Esophagus muscularis mucosa (tissue), 4 donors: ENCODE measurements at regions not wholly inside any gene's neighbourhood (a gene's known extent, or its start where the extent isn't known, plus 50 kb on each side); places are given as distances from the start of the nearest gene placed in this dataset.

ENCODE experiments used
- DNase-seq: peaks from one replicate; pipeline ENCODE4 v3.0.0-alpha.2; 2017; ENCODE audit errors: extremely low spot score
- H3K27ac ChIP-seq, 4 donors: fragments of 200-600 bp; sonication (generic); replicated peaks in 1 of 4; 1 replicate in 3 of 4; 2 replicates in 1 of 4; pipeline ENCODE4 v1.5.1; 2016 to 2019; ENCODE audit warnings: mild to moderate bottlenecking in 1 of 4
- H3K27me3 ChIP-seq, 4 donors: fragments of 200-600 bp; sonication (generic); one replicate each; pipeline versions ENCODE4 v1.5.1 to v1.6.0; 2016 to 2019
- H3K36me3 ChIP-seq, 4 donors: fragments of 200-600 bp; sonication (generic); one replicate each; pipeline ENCODE4 v1.5.1; 2016 to 2019
- H3K4me1 ChIP-seq, 4 donors: fragments of 200-600 bp; sonication (generic); one replicate each; pipeline ENCODE4 v1.5.1; 2016 to 2019
- H3K4me3 ChIP-seq, 4 donors: fragments of 200-600 bp; sonication (generic); 1 replicate in 2 of 4; 2 replicates in 2 of 4; pipeline ENCODE4 v1.5.1; 2016 to 2019; ENCODE audit warnings: mild to moderate bottlenecking in 4 of 4, moderate library complexity in 1 of 4
- H3K9me3 ChIP-seq, 4 donors: fragments of 200-600 bp; sonication (generic); 1 replicate in 3 of 4; 2 replicates in 1 of 4; pipeline ENCODE4 v1.5.1; 2016 to 2019
- EP300 ChIP-seq: sonication (generic); formaldehyde crosslinking; IDR thresholded peaks from one replicate; pipeline ENCODE4 v1.6.1; 2017; ENCODE audit warnings: antibody characterized with exemption
- POLR2A ChIP-seq: fragments of 450-650 bp; IDR thresholded peaks from one replicate; pipeline ENCODE4 v1.6.1; 2017; ENCODE audit warnings: antibody characterized with exemption, moderate library complexity, mild to moderate bottlenecking, low read depth
- POLR2AphosphoS5 ChIP-seq, 2 donors: sonication (generic); formaldehyde crosslinking; IDR thresholded peaks; one replicate each; pipeline ENCODE4 v1.6.1; 2017; ENCODE audit warnings: antibody characterized with exemption in 2 of 2
- WGBS: methylation state at CpG from one replicate; pipeline ENCODE4 v1.1.5; 2018; 5-methylcytosine and 5-hydroxymethylcytosine counted together
- intact Hi-C: fragments of 100-400 bp; cut with DNase I; formaldehyde crosslinking; loops from one replicate; pipeline ENCODE4 v1.15.1; 2023
- TF ChIP-seq, protein P1 (sequence below), 3 experiments: fragments of 200-600 bp in 2 of 3; fragments of 450-650 bp in 1 of 3; sonication (generic) in 2 of 3; IDR thresholded peaks; one replicate each; pipeline ENCODE4 v1.5.1; 2017 to 2019; ENCODE audit warnings: antibody characterized with exemption in 3 of 3, mild to moderate bottlenecking in 2 of 3, moderate library complexity in 1 of 3

DNA sequence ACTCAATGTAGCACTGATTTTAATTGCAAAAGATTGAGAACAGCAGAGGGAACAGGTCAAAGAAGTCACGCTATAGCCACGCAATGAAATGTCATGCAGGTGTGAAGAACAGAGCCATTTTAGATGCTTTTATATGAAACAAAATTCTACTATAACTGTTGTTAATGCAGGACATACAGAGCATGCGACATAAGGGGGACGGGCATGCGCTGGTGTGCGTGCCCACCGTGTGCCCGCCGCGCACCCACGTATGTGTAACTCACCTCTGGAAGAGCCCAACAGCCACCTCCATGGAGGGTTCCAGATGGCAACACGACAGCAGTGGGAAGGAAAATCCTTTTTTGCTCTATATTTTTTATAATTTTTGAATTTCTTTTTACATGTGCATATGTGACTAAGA is 410.0 kb upstream of the RNF32 start:
- TF ChIP-seq POLR2AphosphoS5 (IDR thresholded peaks at IDR 0.05) (no peak), EP300 (no peak), POLR2A (no peak)
- TF ChIP-seq, protein P1, sequence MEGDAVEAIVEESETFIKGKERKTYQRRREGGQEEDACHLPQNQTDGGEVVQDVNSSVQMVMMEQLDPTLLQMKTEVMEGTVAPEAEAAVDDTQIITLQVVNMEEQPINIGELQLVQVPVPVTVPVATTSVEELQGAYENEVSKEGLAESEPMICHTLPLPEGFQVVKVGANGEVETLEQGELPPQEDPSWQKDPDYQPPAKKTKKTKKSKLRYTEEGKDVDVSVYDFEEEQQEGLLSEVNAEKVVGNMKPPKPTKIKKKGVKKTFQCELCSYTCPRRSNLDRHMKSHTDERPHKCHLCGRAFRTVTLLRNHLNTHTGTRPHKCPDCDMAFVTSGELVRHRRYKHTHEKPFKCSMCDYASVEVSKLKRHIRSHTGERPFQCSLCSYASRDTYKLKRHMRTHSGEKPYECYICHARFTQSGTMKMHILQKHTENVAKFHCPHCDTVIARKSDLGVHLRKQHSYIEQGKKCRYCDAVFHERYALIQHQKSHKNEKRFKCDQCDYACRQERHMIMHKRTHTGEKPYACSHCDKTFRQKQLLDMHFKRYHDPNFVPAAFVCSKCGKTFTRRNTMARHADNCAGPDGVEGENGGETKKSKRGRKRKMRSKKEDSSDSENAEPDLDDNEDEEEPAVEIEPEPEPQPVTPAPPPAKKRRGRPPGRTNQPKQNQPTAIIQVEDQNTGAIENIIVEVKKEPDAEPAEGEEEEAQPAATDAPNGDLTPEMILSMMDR (IDR thresholded peaks at IDR 0.05), result no peak
- 83% methylated on average over 12 of the region's 12 CpGs for WGBS
- H3K4me1 ChIP-seq, result no peaks in the 10 kb centered on the region

DNA sequence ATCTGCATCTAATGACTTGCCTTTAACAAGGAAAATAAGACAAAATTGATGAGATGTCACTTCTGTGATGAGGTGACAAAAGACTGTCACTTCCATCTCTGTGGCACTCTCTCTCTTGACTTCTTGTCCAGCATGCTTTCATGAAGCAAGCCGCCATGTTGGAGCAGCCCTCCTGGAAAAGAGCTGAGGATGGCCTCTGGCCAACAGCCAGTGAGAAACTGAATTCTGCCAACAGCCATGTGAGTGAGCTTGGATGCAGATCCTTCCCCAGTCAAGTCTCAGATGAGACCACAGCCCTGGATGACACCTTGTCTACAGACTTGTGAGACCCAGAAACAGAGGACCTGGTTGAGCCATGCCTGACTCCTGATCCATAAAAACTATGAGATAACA is 412.6 kb upstream of the SHH start:
- no peaks in the 10 kb centered on the region for H3K36me3 ChIP-seq
- peaks cover 0 to 7% (median 0%) of the 10 kb centered on the region in 4 donors for H3K27me3 ChIP-seq
- H3K4me3 ChIP-seq, result no peak overlapping the region
- H3K27ac ChIP-seq, result no peak overlapping the region
- DNase-seq, result peak; percentile 68
- peaks cover 0 to 36% (median 12%) of the 10 kb centered on the region in 4 donors for H3K9me3 ChIP-seq
- H3K4me1 ChIP-seq, result no peaks in the 10 kb centered on the region
- 67% methylated on average over 1 of the region's 1 CpG for WGBS
- intact Hi-C loops, result no loop called here
- TF ChIP-seq, protein P1 (IDR thresholded peaks at IDR 0.05), result no peak
- TF ChIP-seq EP300 (no peak), POLR2AphosphoS5 (IDR thresholded peaks at IDR 0.05) (no peak), POLR2A (no peak)

More for the DNA sequence above, 410.0 kb upstream of the RNF32 start:
- peak; percentile 77 for DNase-seq
- Histone ChIP-seq H3K9me3 (peaks cover 0 to 24% (median 8%) of the 10 kb centered on the region in 4 donors), H3K27ac (no peak overlapping the region), H3K4me3 (no peak overlapping the region), H3K36me3 (no peaks in the 10 kb centered on the region), H3K27me3 (no peaks in the 10 kb centered on the region)
- intact Hi-C loops, result no loop called here

DNA sequence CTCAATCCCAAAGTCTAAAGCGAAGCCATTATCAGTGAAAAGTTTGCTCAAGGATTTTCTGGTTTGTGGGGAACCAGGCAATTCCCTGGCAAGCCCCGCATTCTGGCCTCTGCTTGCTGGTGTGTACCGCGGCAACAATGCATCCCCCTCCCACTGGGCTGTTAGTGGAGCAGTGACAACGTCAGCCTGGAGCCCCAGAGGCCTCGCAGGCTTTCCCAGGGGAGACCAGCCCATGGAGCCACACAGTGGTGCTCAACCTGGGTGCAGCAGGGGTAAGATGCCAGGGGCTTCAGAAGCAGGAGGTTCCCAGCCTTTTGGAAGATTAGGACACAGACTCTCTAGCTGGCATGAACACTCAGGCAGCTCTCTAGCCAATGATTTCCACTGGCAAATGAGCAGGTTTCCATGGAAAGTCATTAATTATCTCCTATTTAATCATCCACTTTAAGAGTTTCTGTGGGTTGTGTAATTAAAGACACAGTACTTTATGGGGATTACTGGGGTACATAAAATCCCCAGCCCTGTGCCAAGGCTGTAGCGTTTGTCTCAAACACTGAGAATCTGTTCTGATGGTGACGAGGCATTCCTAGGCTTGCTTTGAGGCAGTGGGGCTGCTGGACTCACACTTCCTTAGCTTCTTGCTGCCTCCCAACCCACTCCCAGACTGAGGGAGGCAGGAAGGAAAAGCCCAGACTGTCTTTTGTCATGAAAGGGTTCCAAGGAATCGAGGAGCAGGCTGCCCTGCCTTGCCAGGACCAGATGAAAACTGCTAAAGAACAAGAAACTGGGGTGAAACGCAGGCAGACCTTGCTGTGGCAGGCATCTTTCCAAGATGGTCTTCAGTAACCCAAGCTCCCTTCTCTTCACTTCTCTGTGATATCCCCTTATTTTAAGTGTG is 411.9 kb upstream of the SHH start:
- Histone ChIP-seq H3K4me1 (no peaks in the 10 kb centered on the region), H3K27ac (no peak overlapping the region), H3K4me3 (no peak overlapping the region), H3K27me3 (peaks cover 0 to 13% (median 0%) of the 10 kb centered on the region in 4 donors), H3K9me3 (peaks cover 0 to 32% (median 11%) of the 10 kb centered on the region in 4 donors), H3K36me3 (no peaks in the 10 kb centered on the region)
- TF ChIP-seq POLR2AphosphoS5 (IDR thresholded peaks at IDR 0.05) (no peak), POLR2A (no peak), EP300 (no peak)
- TF ChIP-seq, protein P1 (IDR thresholded peaks at IDR 0.05), result no peak
- DNase-seq, result peak; percentile 68
- intact Hi-C loops, result no loop called here
- WGBS, result 64% methylated on average over 9 of the region's 10 CpGs

DNA sequence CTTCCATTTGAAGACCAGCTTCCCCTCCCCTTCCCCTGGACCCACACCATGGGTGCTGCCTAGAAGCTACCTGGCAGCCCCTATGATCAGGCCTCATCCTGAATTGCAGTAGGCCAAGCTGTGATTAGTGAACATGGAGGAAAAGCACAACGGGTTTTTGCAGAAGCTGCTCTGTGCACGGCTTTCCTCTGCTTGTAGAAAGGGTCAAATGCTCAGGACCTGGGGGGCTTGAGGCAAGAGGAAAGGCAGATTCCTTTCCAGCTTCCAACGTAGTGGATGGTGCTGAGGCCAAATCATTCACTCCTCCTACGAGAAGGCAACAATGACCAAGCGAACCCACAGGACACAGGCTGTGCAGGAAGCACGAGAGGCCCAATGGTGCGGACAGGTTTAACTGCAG is 410.3 kb upstream of the SHH start:
- H3K36me3 ChIP-seq, result no peaks in the 10 kb centered on the region
- WGBS, result 67% methylated on average over 7 of the region's 7 CpGs
- no peaks in the 10 kb centered on the region for H3K4me1 ChIP-seq
- peaks cover 0 to 16% (median 4%) of the 10 kb centered on the region in 4 donors for H3K9me3 ChIP-seq
- no peak overlapping the region for H3K27ac ChIP-seq
- peak; percentile 75 for DNase-seq
- intact Hi-C loops, result no loop called here
- H3K4me3 ChIP-seq, result no peak overlapping the region
- TF ChIP-seq EP300 (no peak), POLR2A (no peak), POLR2AphosphoS5 (IDR thresholded peaks at IDR 0.05) (no peak)
- TF ChIP-seq, protein P1 (IDR thresholded peaks at IDR 0.05), result no peak
- H3K27me3 ChIP-seq, result peaks cover 0 to 18% (median 0%) of the 10 kb centered on the region in 4 donors
